ENCODE measurements at regions not wholly inside any gene's neighbourhood (a gene's known extent, or its start where the extent isn't known, plus 50 kb on each side); places are given as distances from the start of the nearest gene placed in this dataset.

DNA sequence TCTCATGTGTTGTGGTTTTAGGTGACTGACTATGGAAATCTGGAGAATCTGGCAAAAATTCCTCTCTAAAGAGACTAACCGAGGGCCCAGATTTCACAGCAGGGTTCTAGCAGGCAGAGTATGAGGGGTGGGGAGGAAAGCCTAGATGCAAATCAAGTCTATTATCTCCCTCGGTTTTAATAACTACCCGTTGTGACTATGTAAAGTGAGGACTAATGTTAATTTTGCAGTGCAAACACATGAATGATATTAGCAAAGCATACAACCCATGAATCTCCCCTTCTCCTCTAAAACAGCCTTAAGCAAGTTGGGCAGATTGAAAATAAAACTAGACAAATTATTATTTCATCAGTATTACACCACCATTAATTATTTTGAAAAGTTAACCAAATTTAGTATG lies 131.4 kb downstream of the SLITRK2 start:
- H3K4me1 ChIP-seq (ENCODE audit: control insufficient read depth, insufficient read depth, low read length), result no peaks in the 10 kb centered on the region
- no peak for TF ChIP-seq FOS (IDR thresholded peaks at IDR 0.05; ENCODE audit: low read depth, low read length)
- no peak for TF ChIP-seq CEBPB (IDR thresholded peaks at IDR 0.05; ENCODE audit: low read depth, low read length)
- TF ChIP-seq USF2 (IDR thresholded peaks at IDR 0.05; ENCODE audit: low read depth, low read length), result no peak
- TF ChIP-seq BHLHE40 (IDR thresholded peaks at IDR 0.05; ENCODE audit: low read depth, low read length), result no peak
- no CpG with 5 or more reads among the region's 3 CpGs for WGBS, 2 experiments (ENCODE audit: extremely low coverage in 2 of 2, insufficient read length in 1 of 2)
- peaks cover 5% of the 10 kb centered on the region; the same call in 1 of the 2 replicates for H3K9me3 ChIP-seq (ENCODE audit: control insufficient read depth, insufficient read depth, low read length)
- no peaks in the 10 kb centered on the region for H3K79me1 ChIP-seq (ENCODE audit: low read depth in 1 of 2, low read length in 2 of 2)
- H3K27me3 ChIP-seq (ENCODE audit: control insufficient read depth, insufficient read depth, low read length), result no peaks in the 10 kb centered on the region
- H3K14ac ChIP-seq (replicated peaks; ENCODE audit: low read depth, low read length), result no peak overlapping the region
- no peak overlapping the region for H3K4me3 ChIP-seq (ENCODE audit: insufficient read depth, low read depth, low read length)
- no peaks in the 10 kb centered on the region for H3K9me1 ChIP-seq (ENCODE audit: insufficient read depth, low read length)
- H2AK5ac ChIP-seq (ENCODE audit: low read depth, low read length), result no peak overlapping the region
- H2BK20ac ChIP-seq (ENCODE audit: low read depth, low read length), result no peak overlapping the region
- H3K23ac ChIP-seq (ENCODE audit: low read depth, low read length), result no peak overlapping the region
- DNase-seq (no peak), ATAC-seq (ENCODE audit: low read depth) (no peak)
- no peak overlapping the region for H2BK5ac ChIP-seq (ENCODE audit: low read depth, low read length, poor library complexity, severe bottlenecking)
- H3K4me2 ChIP-seq (ENCODE audit: low read depth, low read length), result no peak overlapping the region
- dilution Hi-C loops (cut with HindIII; ENCODE audit: low sequenced_read_pairs, unreplicated experiment), result no loop called here
- ChIA-PET POLR2A (ENCODE audit: unreplicated experiment) (no interaction called here), CTCF (no interaction called here)
- H4K5ac ChIP-seq (ENCODE audit: low read depth, low read length), result no peak overlapping the region
- H3K18ac ChIP-seq (ENCODE audit: low read depth, low read length), result no peak overlapping the region
- no peaks in the 10 kb centered on the region for H3K36me3 ChIP-seq (ENCODE audit: control insufficient read depth, insufficient read depth, low read length)
- no peak overlapping the region for H4K91ac ChIP-seq (ENCODE audit: insufficient read depth, low read depth, low read length)
- no TSS peak for BruUV-seq (replicated peaks)
- no peak overlapping the region for H3K27ac ChIP-seq (ENCODE audit: insufficient read depth, low read length)
- no peak overlapping the region for H2AK9ac ChIP-seq (replicated peaks; ENCODE audit: low read depth, low read length, poor library complexity)
- H3K4ac ChIP-seq (ENCODE audit: low read depth, low read length), result no peak overlapping the region
- no peak overlapping the region for H2BK15ac ChIP-seq (ENCODE audit: low read depth, low read length)
- no peak overlapping the region for H3K56ac ChIP-seq (ENCODE audit: extremely low read depth, insufficient read depth, low read length)
- intact Hi-C loops (cut with micrococcal nuclease), result no loop called here
- H4K8ac ChIP-seq (ENCODE audit: low read depth in 2 of 2, low read length in 2 of 2), result no peak overlapping the region
- H3K9ac ChIP-seq (ENCODE audit: low read depth, low read length), result no peak overlapping the region
- no peak overlapping the region for H2AFZ ChIP-seq (replicated peaks; ENCODE audit: low read length, poor library complexity)
- no peak overlapping the region for H2BK120ac ChIP-seq (ENCODE audit: low read depth, low read length)
- in situ Hi-C loops (cut with MboI; ENCODE audit: low sequenced_read_pairs), result no loop called here
- H4K20me1 ChIP-seq (ENCODE audit: insufficient read depth, low read length), result no peaks in the 10 kb centered on the region
